IMR-90 (cell line): ENCODE measurements at regions not wholly inside any gene's neighbourhood (a gene's known extent, or its start where the extent isn't known, plus 50 kb on each side); places are given as distances from the start of the nearest gene placed in this dataset.

Source experiments
- ATAC-seq: fragments of 200-7000 bp; cut with Tn5 transposase; 2 replicates; pipeline ENCODE4 v1.9.1; 2020; ENCODE audit warnings: low read depth, mild to moderate bottlenecking, moderate library complexity
- BruUV-seq: library from RNA; stranded (reverse); fragments of 400-500 nt; replicated peaks from 2 replicates; lab custom pipeline; 2021; lab: Mats Ljungman, UMichigan
- CTCF ChIA-PET: fragments of 300-600 bp; formaldehyde crosslinking; extraction: SDS; loops from one replicate; lab custom pipeline; 2021; ENCODE audit warnings: antibody characterized with exemption; lab: Yijun Ruan, JAX
- POLR2A ChIA-PET: fragments of 300-600 bp; sonication (Branson Sonifier 250); formaldehyde crosslinking; loops from one replicate; lab custom pipeline; 2022; ENCODE audit warnings: antibody characterized with exemption; ENCODE audit not compliant: unreplicated experiment; lab: Charles Lee
- DNase-seq: peaks from one replicate; pipeline ENCODE4 v3.0.0; 2013
- H2AFZ ChIP-seq: replicated peaks from 2 replicates; pipeline ENCODE3; 2013; ENCODE audit warnings: low read length, mild to moderate bottlenecking; ENCODE audit not compliant: poor library complexity
- H2AK5ac ChIP-seq: 2 replicates; pipeline ENCODE4 v1.6.1; 2013; ENCODE audit warnings: low read depth, low read length, inconsistent platforms
- H2AK9ac ChIP-seq: replicated peaks from 2 replicates; pipeline ENCODE3; 2013; ENCODE audit warnings: mild to moderate bottlenecking, low read depth, low read length, moderate library complexity; ENCODE audit not compliant: poor library complexity
- H2BK120ac ChIP-seq: 2 replicates; pipeline ENCODE4 v1.6.1; 2013; ENCODE audit warnings: low read depth, low read length, inconsistent platforms
- H2BK15ac ChIP-seq: 3 replicates; pipeline ENCODE4 v1.6.1; 2013; ENCODE audit warnings: low read depth, low read length, inconsistent platforms
- H2BK20ac ChIP-seq: 2 replicates; pipeline ENCODE4 v1.6.1; 2013; ENCODE audit warnings: low read depth, mild to moderate bottlenecking, inconsistent platforms, low read length, moderate library complexity
- H2BK5ac ChIP-seq: 2 replicates; pipeline ENCODE4 v1.6.1; 2013; ENCODE audit warnings: mild to moderate bottlenecking, low read depth, low read length, inconsistent platforms; ENCODE audit not compliant: poor library complexity, severe bottlenecking
- H3K14ac ChIP-seq: replicated peaks from 2 replicates; pipeline ENCODE4 v1.6.1; 2013; ENCODE audit warnings: low read depth, low read length, inconsistent platforms
- H3K18ac ChIP-seq: 2 replicates; pipeline ENCODE4 v1.6.1; 2013; ENCODE audit warnings: low read depth, low read length, control low read depth
- H3K23ac ChIP-seq: 2 replicates; pipeline ENCODE4 v1.6.1; 2013; ENCODE audit warnings: low read depth, low read length, inconsistent platforms
- H3K27ac ChIP-seq: 2 replicates; pipeline ENCODE4 v1.5.1; 2013; ENCODE audit warnings: mild to moderate bottlenecking, control low read depth, low read length; ENCODE audit not compliant: insufficient read depth
- H3K27me3 ChIP-seq: 2 replicates; pipeline ENCODE4 v1.6.1; 2013; ENCODE audit warnings: low read length; ENCODE audit not compliant: control insufficient read depth, insufficient read depth
- H3K36me3 ChIP-seq: 2 replicates; pipeline ENCODE4 v1.6.1; 2013; ENCODE audit warnings: low read length, mixed read lengths; ENCODE audit not compliant: control insufficient read depth, insufficient read depth
- H3K4ac ChIP-seq: 2 replicates; pipeline ENCODE4 v1.6.1; 2013; ENCODE audit warnings: low read depth, low read length, inconsistent platforms
- H3K4me1 ChIP-seq: 2 replicates; pipeline ENCODE4 v1.6.1; 2013; ENCODE audit warnings: low read length, mixed read lengths; ENCODE audit not compliant: control insufficient read depth, insufficient read depth
- H3K4me2 ChIP-seq: 2 replicates; pipeline ENCODE4 v1.6.1; 2013; ENCODE audit warnings: low read depth, mild to moderate bottlenecking, control low read depth, low read length, moderate library complexity
- H3K4me3 ChIP-seq: 2 replicates; pipeline ENCODE4 v1.5.1; 2013; ENCODE audit warnings: low read depth, mild to moderate bottlenecking, control low read depth, low read length, moderate library complexity; ENCODE audit not compliant: insufficient read depth
- H3K56ac ChIP-seq: 2 replicates; pipeline ENCODE4 v1.6.1; 2013; ENCODE audit warnings: low read length, inconsistent platforms; ENCODE audit not compliant: insufficient read depth; ENCODE audit errors: extremely low read depth
- H3K79me1 ChIP-seq, 2 experiments: 2 replicates each; pipeline ENCODE4 v1.6.1; 2013; ENCODE audit warnings: low read length in 2 of 2, inconsistent platforms in 1 of 2, low read depth in 1 of 2
- H3K9ac ChIP-seq: 2 replicates; pipeline ENCODE4 v1.6.1; 2013; ENCODE audit warnings: low read depth, low read length, control low read depth
- H3K9me1 ChIP-seq: 2 replicates; pipeline ENCODE4 v1.6.1; 2013; ENCODE audit warnings: low read length, inconsistent platforms; ENCODE audit not compliant: insufficient read depth
- H3K9me3 ChIP-seq: 2 replicates; pipeline ENCODE4 v1.6.1; 2013; ENCODE audit warnings: low read length; ENCODE audit not compliant: control insufficient read depth, insufficient read depth
- H4K20me1 ChIP-seq: 2 replicates; pipeline ENCODE4 v1.6.1; 2013; ENCODE audit warnings: low read length, inconsistent platforms; ENCODE audit not compliant: insufficient read depth
- H4K5ac ChIP-seq: 2 replicates; pipeline ENCODE4 v1.6.1; 2013; ENCODE audit warnings: mild to moderate bottlenecking, low read depth, low read length, control low read depth
- H4K8ac ChIP-seq, 2 experiments: 2 replicates each; pipeline ENCODE4 v1.6.1; 2013; ENCODE audit warnings: low read depth in 2 of 2, low read length in 2 of 2, control low read depth in 1 of 2, inconsistent platforms in 1 of 2
- H4K91ac ChIP-seq: 2 replicates; pipeline ENCODE4 v1.6.1; 2013; ENCODE audit warnings: low read depth, low read length, inconsistent platforms; ENCODE audit not compliant: insufficient read depth
- MAFK ChIP-seq: IDR thresholded peaks from 2 replicates; pipeline ENCODE4 v1.6.1; 2012; ENCODE audit warnings: low read depth, low read length, improper control_type of control experiment
- MAZ ChIP-seq: IDR thresholded peaks from 2 replicates; pipeline ENCODE4 v1.6.1; 2012; ENCODE audit warnings: low read depth, mild to moderate bottlenecking, low read length, improper control_type of control experiment, moderate library complexity, borderline replicate concordance
- POLR2A ChIP-seq: IDR thresholded peaks from 2 replicates; pipeline ENCODE4 v1.6.1; 2012; ENCODE audit warnings: mild to moderate bottlenecking, low read depth, low read length
- USF2 ChIP-seq: fragments of 150-350 bp; IDR thresholded peaks from 2 replicates; pipeline ENCODE4 v1.6.1; 2017; ENCODE audit warnings: mild to moderate bottlenecking, antibody characterized with exemption, low read length, low read depth
- WGBS, 2 experiments: methylation state at CpG; one replicate each; pipeline versions ENCODE4 v1.1.5 to v1.1.7; 2013; ENCODE audit warnings: missing lambda C conversion rate in 2 of 2; ENCODE audit not compliant: insufficient read length in 1 of 2; ENCODE audit errors: extremely low coverage in 2 of 2; 5-methylcytosine and 5-hydroxymethylcytosine counted together
- dilution Hi-C: fragments of 300-500 bp; cut with HindIII; formaldehyde crosslinking; loops from one replicate; pipeline ENCODE4 v1.14.3; 2018; ENCODE audit warnings: low sequenced_read_pairs; ENCODE audit not compliant: unreplicated experiment
- in situ Hi-C: fragments of 300-500 bp; cut with MboI; formaldehyde crosslinking; loops from 3 replicates; pipeline ENCODE4 v1.14.3; 2019; ENCODE audit warnings: low sequenced_read_pairs, inconsistent platforms, mixed read lengths
- intact Hi-C: fragments of 100-400 bp; cut with micrococcal nuclease; formaldehyde crosslinking; loops from 2 replicates; pipeline ENCODE4 v1.10.0; 2022
- TF ChIP-seq, protein P1 (sequence below): fragments of 150-350 bp; IDR thresholded peaks from 2 replicates; pipeline ENCODE4 v1.6.1; 2016; ENCODE audit warnings: low read depth, mild to moderate bottlenecking, low read length, moderate library complexity, borderline replicate concordance

GRCh38 chr2:188890755-188891154 is 83.4 kb upstream of the COL3A1 start:
- Histone ChIP-seq H3K4me1 (no peaks in the 10 kb centered on the region; the same call in 1 of the 2 replicates), H3K14ac (no peak overlapping the region), H3K36me3 (no peaks in the 10 kb centered on the region), H2BK20ac (no peak overlapping the region), H4K20me1 (no peaks in the 10 kb centered on the region), H4K8ac (no peak overlapping the region), H3K27ac (no peak overlapping the region), H3K23ac (no peak overlapping the region), H3K4me3 (no peak overlapping the region), H3K9me1 (no peaks in the 10 kb centered on the region), H3K4me2 (no peak overlapping the region), H3K79me1 (no peaks in the 10 kb centered on the region), H4K5ac (no peak overlapping the region), H4K91ac (no peak overlapping the region), H2BK120ac (no peak overlapping the region), H2BK15ac (no peak overlapping the region), H2AFZ (no peak overlapping the region), H3K27me3 (no peaks in the 10 kb centered on the region), H3K4ac (no peak overlapping the region), H3K9ac (no peak overlapping the region), H2AK5ac (no peak overlapping the region), H3K56ac (no peak overlapping the region), H3K18ac (no peak overlapping the region), H3K9me3 (peaks cover 10% of the 10 kb centered on the region), H2BK5ac (no peak overlapping the region), H2AK9ac (no peak overlapping the region)
- TF ChIP-seq, protein P1, sequence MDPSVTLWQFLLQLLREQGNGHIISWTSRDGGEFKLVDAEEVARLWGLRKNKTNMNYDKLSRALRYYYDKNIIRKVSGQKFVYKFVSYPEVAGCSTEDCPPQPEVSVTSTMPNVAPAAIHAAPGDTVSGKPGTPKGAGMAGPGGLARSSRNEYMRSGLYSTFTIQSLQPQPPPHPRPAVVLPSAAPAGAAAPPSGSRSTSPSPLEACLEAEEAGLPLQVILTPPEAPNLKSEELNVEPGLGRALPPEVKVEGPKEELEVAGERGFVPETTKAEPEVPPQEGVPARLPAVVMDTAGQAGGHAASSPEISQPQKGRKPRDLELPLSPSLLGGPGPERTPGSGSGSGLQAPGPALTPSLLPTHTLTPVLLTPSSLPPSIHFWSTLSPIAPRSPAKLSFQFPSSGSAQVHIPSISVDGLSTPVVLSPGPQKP = no peak
- no peak for TF ChIP-seq MAZ
- TF ChIP-seq MAFK = no peak
- TF ChIP-seq USF2 = no peak
- TF ChIP-seq POLR2A = no peak
- 97% methylated on average over 5 of the region's 13 CpGs; no CpG with 5 or more reads in 1 of the 2 experiments for WGBS, 2 experiments
- ChIA-PET POLR2A (no interaction called here), CTCF (no interaction called here)
- no TSS peak for BruUV-seq
- DNase-seq = no peak
- dilution Hi-C loops = no loop called here
- intact Hi-C loops = no loop called here
- no peak for ATAC-seq
- in situ Hi-C loops = no loop called here
